A549 (cell line): ENCODE measurements at regions not wholly inside any gene's neighbourhood (a gene's known extent, or its start where the extent isn't known, plus 50 kb on each side); places are given as distances from the start of the nearest gene placed in this dataset.

Source experiments
- BHLHE40 ChIP-seq: IDR thresholded peaks from 2 replicates; pipeline ENCODE4 v1.6.1; 2012; ENCODE audit warnings: low read depth, low read length, inconsistent platforms
- CBX8 ChIP-seq: fragments of 200-600 bp; sonication (generic); IDR thresholded peaks from 2 replicates; pipeline ENCODE4 v1.6.1; 2016
- EP300 ChIP-seq, 2 experiments: fragments of >200 bp; sonication (Bioruptor Twin); formaldehyde crosslinking; IDR thresholded peaks; 2 replicates in 1 of 2; 3 replicates in 1 of 2; pipeline ENCODE4 v1.6.1; 2016 to 2017
- FOSL2 ChIP-seq, 2 experiments: fragments of 450-650 bp in 1 of 2; fragments of >200 bp in 1 of 2; sonication (Bioruptor Twin) in 1 of 2; formaldehyde crosslinking; IDR thresholded peaks; 2 replicates each; pipeline versions ENCODE4 v1.5.0 to v1.6.1; 2016 to 2020; ENCODE audit warnings: mild to moderate bottlenecking in 1 of 2, moderate library complexity in 1 of 2
- JUN ChIP-seq, 2 experiments: fragments of >200 bp; sonication (Bioruptor Twin); formaldehyde crosslinking; IDR thresholded peaks; 2 replicates in 1 of 2; 3 replicates in 1 of 2; pipeline ENCODE4 v1.6.1; 2016 to 2017
- MAFK ChIP-seq: fragments of 450-650 bp; IDR thresholded peaks from 2 replicates; pipeline ENCODE4 v1.6.1; 2014; ENCODE audit not compliant: partially characterized antibody
- MAZ ChIP-seq: fragments of 150-350 bp; IDR thresholded peaks from 2 replicates; pipeline ENCODE4 v1.6.1; 2014; ENCODE audit warnings: antibody characterized with exemption, low read depth, low read length, borderline replicate concordance
- NR3C1 ChIP-seq: fragments of >200 bp; sonication (Bioruptor Twin); formaldehyde crosslinking; IDR thresholded peaks from 3 replicates; pipeline ENCODE4 v1.6.1; 2017
- SMC3 ChIP-seq: fragments of >200 bp; sonication (Bioruptor Twin); formaldehyde crosslinking; IDR thresholded peaks from 3 replicates; pipeline ENCODE4 v1.6.1; 2018; ENCODE audit warnings: inconsistent platforms
- TF ChIP-seq, protein P1 (sequence below): fragments of >200 bp; sonication (Bioruptor Twin); formaldehyde crosslinking; IDR thresholded peaks from 3 replicates; pipeline ENCODE4 v1.5.1; 2016
- TF ChIP-seq, protein P2 (sequence below): IDR thresholded peaks from 2 replicates; pipeline ENCODE4 v1.6.1; 2012
- TF ChIP-seq, protein P3 (sequence below): fragments of 250-450 bp; sonication (Bioruptor Pico); IDR thresholded peaks from 2 replicates; pipeline ENCODE4 v1.5.0; 2021; ENCODE audit warnings: mild to moderate bottlenecking, moderate library complexity, borderline replicate concordance

DNA sequence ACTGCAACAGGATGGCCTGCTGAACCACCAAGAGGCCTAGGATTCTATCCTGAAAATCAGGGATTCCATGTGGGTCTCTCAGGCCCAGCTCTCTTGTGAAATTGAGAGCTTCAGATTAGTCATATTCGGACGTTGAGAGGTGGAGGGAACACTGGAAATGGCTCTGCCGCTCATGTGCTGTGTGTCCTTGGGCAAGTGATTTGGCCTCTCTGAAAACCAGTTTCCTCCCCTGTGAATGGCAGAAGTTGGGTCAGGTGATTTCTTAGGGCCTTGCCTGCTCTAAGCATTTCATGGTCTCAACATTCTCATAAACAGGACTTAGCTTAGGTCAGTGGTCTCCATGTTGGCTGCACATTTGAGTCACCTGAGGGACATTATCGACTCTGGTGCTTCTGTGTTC lies 470.1 kb downstream of the PREX1 start:
- TF ChIP-seq, protein P1, sequence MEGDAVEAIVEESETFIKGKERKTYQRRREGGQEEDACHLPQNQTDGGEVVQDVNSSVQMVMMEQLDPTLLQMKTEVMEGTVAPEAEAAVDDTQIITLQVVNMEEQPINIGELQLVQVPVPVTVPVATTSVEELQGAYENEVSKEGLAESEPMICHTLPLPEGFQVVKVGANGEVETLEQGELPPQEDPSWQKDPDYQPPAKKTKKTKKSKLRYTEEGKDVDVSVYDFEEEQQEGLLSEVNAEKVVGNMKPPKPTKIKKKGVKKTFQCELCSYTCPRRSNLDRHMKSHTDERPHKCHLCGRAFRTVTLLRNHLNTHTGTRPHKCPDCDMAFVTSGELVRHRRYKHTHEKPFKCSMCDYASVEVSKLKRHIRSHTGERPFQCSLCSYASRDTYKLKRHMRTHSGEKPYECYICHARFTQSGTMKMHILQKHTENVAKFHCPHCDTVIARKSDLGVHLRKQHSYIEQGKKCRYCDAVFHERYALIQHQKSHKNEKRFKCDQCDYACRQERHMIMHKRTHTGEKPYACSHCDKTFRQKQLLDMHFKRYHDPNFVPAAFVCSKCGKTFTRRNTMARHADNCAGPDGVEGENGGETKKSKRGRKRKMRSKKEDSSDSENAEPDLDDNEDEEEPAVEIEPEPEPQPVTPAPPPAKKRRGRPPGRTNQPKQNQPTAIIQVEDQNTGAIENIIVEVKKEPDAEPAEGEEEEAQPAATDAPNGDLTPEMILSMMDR = no peak
- TF ChIP-seq, protein P2, sequence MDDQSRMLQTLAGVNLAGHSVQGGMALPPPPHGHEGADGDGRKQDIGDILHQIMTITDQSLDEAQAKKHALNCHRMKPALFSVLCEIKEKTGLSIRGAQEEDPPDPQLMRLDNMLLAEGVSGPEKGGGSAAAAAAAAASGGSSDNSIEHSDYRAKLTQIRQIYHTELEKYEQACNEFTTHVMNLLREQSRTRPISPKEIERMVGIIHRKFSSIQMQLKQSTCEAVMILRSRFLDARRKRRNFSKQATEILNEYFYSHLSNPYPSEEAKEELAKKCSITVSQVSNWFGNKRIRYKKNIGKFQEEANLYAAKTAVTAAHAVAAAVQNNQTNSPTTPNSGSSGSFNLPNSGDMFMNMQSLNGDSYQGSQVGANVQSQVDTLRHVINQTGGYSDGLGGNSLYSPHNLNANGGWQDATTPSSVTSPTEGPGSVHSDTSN = no peak
- no peak for TF ChIP-seq NR3C1
- no peak for TF ChIP-seq SMC3
- no peak for TF ChIP-seq CBX8
- no peak for TF ChIP-seq FOSL2 (IDR thresholded peaks at IDR 0.05)
- TF ChIP-seq FOSL2 (CRISPR knock-in tag; IDR thresholded peaks at IDR 0.05) = no peak
- no peak for TF ChIP-seq BHLHE40
- no peak for TF ChIP-seq JUN (IDR thresholded peaks at IDR 0.05)
- TF ChIP-seq, protein P3, sequence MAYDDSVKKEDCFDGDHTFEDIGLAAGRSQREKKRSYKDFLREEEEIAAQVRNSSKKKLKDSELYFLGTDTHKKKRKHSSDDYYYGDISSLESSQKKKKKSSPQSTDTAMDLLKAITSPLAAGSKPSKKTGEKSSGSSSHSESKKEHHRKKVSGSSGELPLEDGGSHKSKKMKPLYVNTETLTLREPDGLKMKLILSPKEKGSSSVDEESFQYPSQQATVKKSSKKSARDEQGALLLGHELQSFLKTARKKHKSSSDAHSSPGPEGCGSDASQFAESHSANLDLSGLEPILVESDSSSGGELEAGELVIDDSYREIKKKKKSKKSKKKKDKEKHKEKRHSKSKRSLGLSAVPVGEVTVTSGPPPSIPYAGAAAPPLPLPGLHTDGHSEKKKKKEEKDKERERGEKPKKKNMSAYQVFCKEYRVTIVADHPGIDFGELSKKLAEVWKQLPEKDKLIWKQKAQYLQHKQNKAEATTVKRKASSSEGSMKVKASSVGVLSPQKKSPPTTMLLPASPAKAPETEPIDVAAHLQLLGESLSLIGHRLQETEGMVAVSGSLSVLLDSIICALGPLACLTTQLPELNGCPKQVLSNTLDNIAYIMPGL (CRISPR knock-in tag) = no peak
- no peak for TF ChIP-seq EP300 (IDR thresholded peaks at IDR 0.05)
- TF ChIP-seq MAZ = no peak
- TF ChIP-seq MAFK = no peak
